ENCODE measurements at regions not wholly inside any gene's neighbourhood (a gene's known extent, or its start where the extent isn't known, plus 50 kb on each side); places are given as distances from the start of the nearest gene placed in this dataset.

GRCh38 chr14:26766726-26767125 lies 168.9 kb upstream of the NOVA1 start:
- no peaks in the 10 kb centered on the region for H3K36me3 ChIP-seq (ENCODE audit: control insufficient read depth, insufficient read depth, low read length)
- no CpG with 5 or more reads among the region's 1 CpG for WGBS (ENCODE audit: insufficient coverage, low lambda C conversion rate)
- no peak overlapping the region for H3K27ac ChIP-seq (ENCODE audit: low read length)

GRCh38 chr14:26773906-26774593 lies 176.2 kb upstream of the NOVA1 start:
- no peaks in the 10 kb centered on the region for H3K9me3 ChIP-seq (ENCODE audit: control insufficient read depth, low read depth, low read length)
- DNase-seq: no peak
- no peaks in the 10 kb centered on the region for H3K36me3 ChIP-seq (ENCODE audit: control insufficient read depth, insufficient read depth, low read length)
- no peak overlapping the region for H3K27ac ChIP-seq (ENCODE audit: low read length)
- no peaks in the 10 kb centered on the region for H3K4me1 ChIP-seq (ENCODE audit: control insufficient read depth, insufficient read depth, low read length)
- H3K27me3 ChIP-seq (ENCODE audit: control insufficient read depth, insufficient read depth, low read length): no peaks in the 10 kb centered on the region
- H3K4me3 ChIP-seq (ENCODE audit: low read length): no peak overlapping the region
- WGBS (ENCODE audit: insufficient coverage, low lambda C conversion rate): 64% methylated on average over 2 of the region's 5 CpGs

More at GRCh38 chr14:26766726-26767125, 168.9 kb upstream of the NOVA1 start:
- Histone ChIP-seq H3K27me3 (ENCODE audit: control insufficient read depth, insufficient read depth, low read length) (no peaks in the 10 kb centered on the region), H3K4me3 (ENCODE audit: low read length) (no peak overlapping the region), H3K9me3 (ENCODE audit: control insufficient read depth, low read depth, low read length) (no peaks in the 10 kb centered on the region), H3K4me1 (ENCODE audit: control insufficient read depth, insufficient read depth, low read length) (no peaks in the 10 kb centered on the region)
- DNase-seq: no peak

GRCh38 chr14:26775765-26776563 lies 178.1 kb upstream of the NOVA1 start:
- WGBS (ENCODE audit: insufficient coverage, low lambda C conversion rate): 96% methylated on average over 3 of the region's 5 CpGs
- Histone ChIP-seq H3K4me1 (ENCODE audit: control insufficient read depth, insufficient read depth, low read length) (no peaks in the 10 kb centered on the region), H3K36me3 (ENCODE audit: control insufficient read depth, insufficient read depth, low read length) (no peaks in the 10 kb centered on the region), H3K27ac (ENCODE audit: low read length) (no peak overlapping the region), H3K27me3 (ENCODE audit: control insufficient read depth, insufficient read depth, low read length) (no peaks in the 10 kb centered on the region), H3K4me3 (ENCODE audit: low read length) (no peak overlapping the region), H3K9me3 (ENCODE audit: control insufficient read depth, low read depth, low read length) (no peaks in the 10 kb centered on the region)
- DNase-seq: peak in 1 of 2 donors; percentile 2

- Histone ChIP-seq H3K4me3 (ENCODE audit: low read length) (no peak overlapping the region), H3K4me1 (ENCODE audit: control insufficient read depth, insufficient read depth, low read length) (no peaks in the 10 kb centered on the region), H3K27ac (ENCODE audit: low read length) (no peak overlapping the region), H3K27me3 (ENCODE audit: control insufficient read depth, insufficient read depth, low read length) (no peaks in the 10 kb centered on the region), H3K9me3 (ENCODE audit: control insufficient read depth, low read depth, low read length) (no peaks in the 10 kb centered on the region), H3K36me3 (ENCODE audit: control insufficient read depth, insufficient read depth, low read length) (no peaks in the 10 kb centered on the region)
- 66% methylated on average over 3 of the region's 4 CpGs for WGBS (ENCODE audit: insufficient coverage, low lambda C conversion rate)
- DNase-seq: no peak
Measured at GRCh38 chr14:26791117-26791806, 193.4 kb upstream of the NOVA1 start.

GRCh38 chr14:26794731-26795130 lies 196.9 kb upstream of the NOVA1 start:
- Histone ChIP-seq H3K4me3 (ENCODE audit: low read length) (no peak overlapping the region), H3K27me3 (ENCODE audit: control insufficient read depth, insufficient read depth, low read length) (no peaks in the 10 kb centered on the region), H3K4me1 (ENCODE audit: control insufficient read depth, insufficient read depth, low read length) (no peaks in the 10 kb centered on the region), H3K27ac (ENCODE audit: low read length) (no peak overlapping the region), H3K36me3 (ENCODE audit: control insufficient read depth, insufficient read depth, low read length) (no peaks in the 10 kb centered on the region), H3K9me3 (ENCODE audit: control insufficient read depth, low read depth, low read length) (no peaks in the 10 kb centered on the region)
- WGBS (ENCODE audit: insufficient coverage, low lambda C conversion rate): 80% methylated on average over 2 of the region's 2 CpGs
- no peak for DNase-seq

- no CpG with 5 or more reads among the region's 1 CpG for WGBS (ENCODE audit: insufficient coverage, low lambda C conversion rate)
Measured at GRCh38 chr14:26808407-26808806, 210.6 kb upstream of the NOVA1 start.

GRCh38 chr14:26810631-26811030 lies 212.8 kb upstream of the NOVA1 start:
- H3K27ac ChIP-seq (ENCODE audit: low read length): no peak overlapping the region
- H3K9me3 ChIP-seq (ENCODE audit: control insufficient read depth, low read depth, low read length): no peaks in the 10 kb centered on the region
- DNase-seq: no peak
- H3K36me3 ChIP-seq (ENCODE audit: control insufficient read depth, insufficient read depth, low read length): no peaks in the 10 kb centered on the region
- no peaks in the 10 kb centered on the region for H3K27me3 ChIP-seq (ENCODE audit: control insufficient read depth, insufficient read depth, low read length)
- no peaks in the 10 kb centered on the region for H3K4me1 ChIP-seq (ENCODE audit: control insufficient read depth, insufficient read depth, low read length)
- no peak overlapping the region for H3K4me3 ChIP-seq (ENCODE audit: low read length)

More at GRCh38 chr14:26808407-26808806, 210.6 kb upstream of the NOVA1 start:
- Histone ChIP-seq H3K27me3 (ENCODE audit: control insufficient read depth, insufficient read depth, low read length) (no peaks in the 10 kb centered on the region), H3K9me3 (ENCODE audit: control insufficient read depth, low read depth, low read length) (peaks cover 3% of the 10 kb centered on the region), H3K4me1 (ENCODE audit: control insufficient read depth, insufficient read depth, low read length) (no peaks in the 10 kb centered on the region), H3K36me3 (ENCODE audit: control insufficient read depth, insufficient read depth, low read length) (no peaks in the 10 kb centered on the region), H3K27ac (ENCODE audit: low read length) (no peak overlapping the region), H3K4me3 (ENCODE audit: low read length) (no peak overlapping the region)
- no peak for DNase-seq

- Histone ChIP-seq H3K4me1 (ENCODE audit: control insufficient read depth, insufficient read depth, low read length) (no peaks in the 10 kb centered on the region), H3K27ac (ENCODE audit: low read length) (no peak overlapping the region), H3K36me3 (ENCODE audit: control insufficient read depth, insufficient read depth, low read length) (no peaks in the 10 kb centered on the region), H3K4me3 (ENCODE audit: low read length) (no peak overlapping the region), H3K9me3 (ENCODE audit: control insufficient read depth, low read depth, low read length) (no peaks in the 10 kb centered on the region), H3K27me3 (ENCODE audit: control insufficient read depth, insufficient read depth, low read length) (no peaks in the 10 kb centered on the region)
- no CpG with 5 or more reads among the region's 3 CpGs for whole genome bisulfite sequencing (ENCODE audit: insufficient coverage, low lambda C conversion rate)
- no peak for DNase-seq
Measured at GRCh38 chr14:26811756-26812305, 214.0 kb upstream of the NOVA1 start.

GRCh38 chr14:26820138-26820537 lies 222.3 kb upstream of the NOVA1 start:
- Histone ChIP-seq H3K27me3 (ENCODE audit: control insufficient read depth, insufficient read depth, low read length) (no peaks in the 10 kb centered on the region), H3K4me3 (ENCODE audit: low read length) (no peak overlapping the region), H3K9me3 (ENCODE audit: control insufficient read depth, low read depth, low read length) (no peaks in the 10 kb centered on the region), H3K4me1 (ENCODE audit: control insufficient read depth, insufficient read depth, low read length) (no peaks in the 10 kb centered on the region), H3K27ac (ENCODE audit: low read length) (no peak overlapping the region), H3K36me3 (ENCODE audit: control insufficient read depth, insufficient read depth, low read length) (no peaks in the 10 kb centered on the region)
- 40% methylated on average over 1 of the region's 1 CpG for WGBS (ENCODE audit: insufficient coverage, low lambda C conversion rate)
- no peak for DNase-seq

- Histone ChIP-seq H3K27ac (ENCODE audit: low read length) (no peak overlapping the region), H3K9me3 (ENCODE audit: control insufficient read depth, low read depth, low read length) (no peaks in the 10 kb centered on the region), H3K27me3 (ENCODE audit: control insufficient read depth, insufficient read depth, low read length) (no peaks in the 10 kb centered on the region), H3K4me3 (ENCODE audit: low read length) (no peak overlapping the region), H3K36me3 (ENCODE audit: control insufficient read depth, insufficient read depth, low read length) (no peaks in the 10 kb centered on the region), H3K4me1 (ENCODE audit: control insufficient read depth, insufficient read depth, low read length) (no peaks in the 10 kb centered on the region)
- WGBS (ENCODE audit: insufficient coverage, low lambda C conversion rate): 63% methylated on average over 2 of the region's 4 CpGs
- no peak for DNase-seq
Measured at GRCh38 chr14:26820572-26820971, 222.7 kb upstream of the NOVA1 start.

All from large intestine (tissue), 3 donors.